HepG2 (cell line): ENCODE measurements at regions not wholly inside any gene's neighbourhood (a gene's known extent, or its start where the extent isn't known, plus 50 kb on each side); places are given as distances from the start of the nearest gene placed in this dataset.

Source experiments
- ARID2 ChIP-seq: sonication (generic); formaldehyde crosslinking; IDR thresholded peaks from 2 replicates; pipeline ENCODE4 v1.8.1; 2022; ENCODE audit warnings: mild to moderate bottlenecking, missing genetic modification reagents, borderline replicate concordance
- CEBPB ChIP-seq: IDR thresholded peaks from 2 replicates; pipeline ENCODE4 v1.6.1; 2011; ENCODE audit warnings: low read depth, low read length, improper control_type of control experiment, borderline replicate concordance
- CTCF ChIP-seq: sonication (generic); formaldehyde crosslinking; IDR thresholded peaks from 2 replicates; pipeline ENCODE4 v1.5.0; 2020; ENCODE audit warnings: mild to moderate bottlenecking, missing genetic modification reagents, moderate library complexity
- ETV5 ChIP-seq: IDR thresholded peaks from 2 replicates; pipeline ENCODE4 v1.6.1; 2018; ENCODE audit warnings: missing biosample characterization, missing genetic modification reagents, inconsistent platforms, borderline replicate concordance
- TARDBP ChIP-seq: sonication (generic); formaldehyde crosslinking; IDR thresholded peaks from 2 replicates; pipeline ENCODE4 v1.8.0; 2022; ENCODE audit warnings: mild to moderate bottlenecking, missing genetic modification reagents
- ZNF101 ChIP-seq: sonication (generic); formaldehyde crosslinking; IDR thresholded peaks from 2 replicates; pipeline ENCODE4 v1.4.0; 2020; ENCODE audit warnings: mild to moderate bottlenecking, low read depth, missing genetic modification reagents, borderline replicate concordance

GRCh38 chr5:175788155-175788787 lies 83.1 kb upstream of the CPLX2 start:
- TF ChIP-seq CEBPB (no peak), CTCF (CRISPR knock-in tag) (no peak), ETV5 (CRISPR knock-in tag) (no peak), ARID2 (CRISPR knock-in tag) (no peak), ZNF101 (CRISPR knock-in tag) (no peak), TARDBP (CRISPR knock-in tag) (no peak)
